Cerebellar nuclear complex (tissue), 1 donor: ENCODE measurements at regions not wholly inside any gene's neighbourhood (a gene's known extent, or its start where the extent isn't known, plus 50 kb on each side); places are given as distances from the start of the nearest gene placed in this dataset.
"Not testable (repeated sequence)": the region's sequence is repeated elsewhere in the genome, so short reads cannot be mapped to it uniquely, and the experiment has no call there.

Experiments used
- DNase-seq, 2 experiments: peaks; one replicate each; lab custom pipeline; 2025; lab: John Stamatoyannopoulos, UW

DNA sequence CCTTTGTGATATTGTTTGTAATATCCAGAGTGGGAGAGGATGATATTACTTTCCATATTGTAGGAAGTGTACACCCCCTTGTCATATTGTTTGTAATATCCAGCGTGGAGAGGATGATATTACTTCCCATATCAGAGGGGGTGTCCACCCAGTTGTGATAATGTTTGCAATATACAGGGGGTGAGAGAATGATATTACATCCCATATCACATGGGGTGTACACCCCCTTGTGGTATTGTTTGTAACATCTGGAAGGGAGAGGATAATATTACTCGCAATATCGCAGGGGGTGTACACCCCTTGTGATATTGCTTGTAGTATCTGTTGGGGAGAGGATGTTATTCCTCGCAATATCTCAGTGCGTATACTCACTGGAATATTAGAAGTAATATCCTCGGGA lies 61.5 kb downstream of the PRSS23 start:
- DNase-seq, result no peak

GRCh38 chr11:86863476-86863875 lies 63.1 kb downstream of the PRSS23 start:
- DNase-seq, result no peak

GRCh38 chr11:86865436-86865835 lies 65.1 kb downstream of the PRSS23 start:
- peak in 1 of 2 experiments; percentile 48 for DNase-seq

DNA sequence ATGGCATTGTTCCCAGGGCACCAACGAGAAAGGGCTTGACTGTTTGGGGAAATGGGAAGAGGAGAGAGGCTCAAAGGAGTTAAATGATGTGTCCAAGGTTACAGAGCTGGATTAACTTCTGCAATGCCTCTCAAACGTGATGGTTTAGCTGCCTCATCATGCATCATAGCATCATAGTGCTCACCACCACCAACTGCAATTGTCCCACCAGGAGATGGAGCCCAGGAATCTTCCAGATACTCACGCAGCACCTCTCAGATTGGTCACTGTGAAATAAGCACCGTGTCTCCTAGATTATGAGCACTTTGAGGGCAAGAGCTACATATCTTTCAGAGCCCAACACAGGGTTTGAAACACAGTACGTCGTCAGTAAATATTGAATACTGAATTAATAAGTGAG lies 69.2 kb downstream of the PRSS23 start:
- DNase-seq, result no peak

- DNase-seq, result peak in 1 of 2 experiments; percentile 0
Measured at GRCh38 chr11:86869966-86870570, 69.7 kb downstream of the PRSS23 start.

DNA sequence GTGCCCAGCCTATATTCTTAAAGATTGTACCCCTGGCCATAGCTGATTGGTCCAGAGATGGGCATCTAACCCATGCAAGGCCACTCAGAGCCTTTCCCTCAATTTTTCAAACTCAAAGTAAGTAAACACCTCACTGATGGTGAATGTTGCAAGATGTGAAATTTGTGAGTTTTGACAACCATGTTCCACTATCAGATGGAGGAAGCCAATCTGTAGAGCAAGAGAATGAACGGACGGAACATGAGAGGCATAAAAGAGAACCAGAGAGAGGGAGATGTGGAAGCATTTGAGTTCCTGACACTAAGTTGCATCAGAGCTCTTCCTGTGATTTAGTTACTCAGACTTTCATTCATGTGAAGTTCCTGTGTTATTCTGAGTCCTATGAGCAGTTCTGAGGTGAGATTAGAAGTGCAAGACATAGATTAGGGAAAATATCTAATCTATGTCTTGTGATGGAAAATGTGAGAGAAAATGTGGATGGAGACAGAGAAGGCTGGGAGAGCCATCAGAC lies 73.3 kb downstream of the PRSS23 start:
- no peak for DNase-seq

- DNase-seq, result no peak
Measured at GRCh38 chr11:86874304-86875056, 74.1 kb downstream of the PRSS23 start.

DNA sequence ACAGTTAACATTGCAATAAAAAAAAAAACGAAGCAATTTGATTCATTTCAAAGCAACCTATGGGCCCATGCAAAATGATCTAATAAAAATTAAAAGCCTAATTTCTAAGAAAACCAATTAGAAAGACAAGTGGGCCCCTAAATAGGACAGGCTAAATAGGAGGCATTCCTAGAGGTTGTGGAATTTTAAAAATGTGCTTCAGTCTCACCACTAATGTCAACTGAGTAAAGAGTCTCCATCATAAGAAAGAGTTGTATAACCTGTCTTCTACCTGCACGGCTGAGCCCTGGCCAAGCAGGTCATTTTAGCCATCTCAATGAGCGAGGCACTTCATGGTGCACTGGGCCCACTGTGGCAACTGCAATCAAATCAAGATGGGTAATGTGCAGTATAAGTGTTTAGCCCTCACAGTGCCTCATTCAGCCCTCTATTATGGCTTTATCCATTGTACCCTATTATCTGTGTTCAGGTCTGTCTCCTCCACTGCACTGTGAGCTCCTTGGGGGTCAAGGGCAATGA lies 76.4 kb downstream of the PRSS23 start:
- no peak for DNase-seq

DNA sequence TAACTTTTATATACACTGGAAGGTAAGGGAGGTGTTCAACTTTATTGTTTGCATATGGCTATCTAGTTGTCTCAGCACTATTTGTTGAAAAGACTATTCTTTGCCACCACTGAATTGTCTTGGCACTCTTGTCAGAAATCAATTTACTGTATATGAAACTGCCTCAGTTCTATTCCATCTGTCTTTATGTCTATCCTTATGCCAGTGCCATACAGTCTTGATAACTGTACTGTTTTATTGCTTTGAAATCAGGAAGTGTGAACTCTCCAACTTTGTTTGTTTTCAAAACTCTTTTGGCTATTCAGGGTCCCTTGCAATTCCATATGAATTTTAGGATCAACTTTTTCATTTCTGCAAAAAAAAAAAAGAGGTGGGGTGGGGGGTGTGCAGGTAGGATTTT lies 77.2 kb downstream of the PRSS23 start:
- no peak for DNase-seq

GRCh38 chr11:86879241-86879640 lies 76.0 kb downstream of the FZD4 start:
- not testable (repeated sequence) for DNase-seq

GRCh38 chr11:86885311-86885710 lies 69.9 kb downstream of the FZD4 start:
- no peak for DNase-seq

- DNase-seq, result no peak
Measured at GRCh38 chr11:86888164-86889000, 66.8 kb downstream of the FZD4 start.

- DNase-seq, result no peak
Measured at GRCh38 chr11:86889001-86889341, 66.2 kb downstream of the FZD4 start.

DNA sequence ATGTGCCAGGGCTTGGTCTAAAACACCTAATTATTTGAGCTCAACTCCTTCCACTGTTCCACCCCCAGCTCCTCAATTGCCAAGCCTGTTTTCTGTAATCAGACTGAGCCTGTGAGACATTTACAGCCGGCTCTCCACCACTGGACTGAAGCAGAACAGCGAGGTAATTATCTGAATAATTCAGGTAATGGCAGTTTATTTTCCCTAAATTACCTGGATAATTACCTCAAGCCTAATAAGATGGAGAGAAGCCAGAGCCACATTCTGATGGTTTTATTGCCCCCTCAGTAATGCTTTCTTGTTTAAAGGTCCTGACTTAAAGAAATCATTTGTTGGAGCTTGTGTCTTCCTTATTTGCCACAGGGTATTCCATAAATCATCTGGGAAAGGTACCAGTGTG lies 64.2 kb downstream of the FZD4 start:
- no peak for DNase-seq

DNA sequence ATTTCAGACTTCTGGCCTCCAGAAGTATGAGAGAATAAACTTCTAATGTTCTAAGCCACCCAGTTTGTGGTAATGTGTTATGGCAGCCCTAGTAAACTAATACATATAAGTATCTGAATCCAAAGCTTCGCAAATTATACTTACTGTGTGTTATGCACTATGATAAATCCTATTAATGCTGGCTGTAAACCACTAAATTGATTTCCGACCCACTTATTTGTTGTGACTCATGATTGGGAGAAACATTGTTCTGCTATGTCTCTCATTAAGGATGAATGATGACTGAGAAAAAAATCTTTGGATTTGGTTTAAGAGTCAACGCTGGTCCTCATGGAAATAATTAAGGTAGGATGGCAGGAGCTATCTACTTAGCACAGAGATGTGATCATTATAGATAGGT lies 62.0 kb downstream of the FZD4 start:
- DNase-seq, result no peak
